ENCODE measurements at regions not wholly inside any gene's neighbourhood (a gene's known extent, or its start where the extent isn't known, plus 50 kb on each side); places are given as distances from the start of the nearest gene placed in this dataset.

DNA sequence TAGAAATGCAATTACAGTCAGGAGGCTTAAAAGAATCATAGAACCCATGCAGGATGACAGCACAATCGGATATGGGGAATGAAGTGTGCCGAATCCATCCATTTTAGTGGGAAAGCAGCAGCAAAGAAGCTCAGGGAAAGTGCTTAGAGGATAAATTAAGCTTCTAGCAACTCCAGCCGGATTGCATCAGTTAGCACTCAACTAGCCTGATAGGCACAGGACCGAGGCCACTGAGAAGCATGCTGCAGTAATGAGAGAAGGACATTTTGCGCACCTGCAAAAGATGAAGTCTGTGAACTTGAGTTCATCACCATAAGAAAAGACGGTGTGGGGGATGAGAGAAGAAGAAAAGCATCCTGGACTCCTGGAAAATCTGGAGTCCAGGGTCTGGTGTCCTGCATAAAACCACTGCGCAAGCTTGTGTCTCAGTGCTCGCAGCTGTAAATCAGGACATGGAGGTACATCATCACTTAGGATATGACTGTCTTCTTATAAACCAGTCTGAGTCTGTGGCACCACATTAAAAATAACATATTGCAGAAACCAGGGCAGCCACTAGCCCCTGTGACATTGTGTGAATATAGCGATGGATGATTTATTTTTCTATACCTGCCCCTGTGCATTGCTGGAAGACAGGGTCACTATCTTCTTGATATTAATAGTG is 665.5 kb upstream of the SOX11 start:
- no peak for DNase-seq

DNA sequence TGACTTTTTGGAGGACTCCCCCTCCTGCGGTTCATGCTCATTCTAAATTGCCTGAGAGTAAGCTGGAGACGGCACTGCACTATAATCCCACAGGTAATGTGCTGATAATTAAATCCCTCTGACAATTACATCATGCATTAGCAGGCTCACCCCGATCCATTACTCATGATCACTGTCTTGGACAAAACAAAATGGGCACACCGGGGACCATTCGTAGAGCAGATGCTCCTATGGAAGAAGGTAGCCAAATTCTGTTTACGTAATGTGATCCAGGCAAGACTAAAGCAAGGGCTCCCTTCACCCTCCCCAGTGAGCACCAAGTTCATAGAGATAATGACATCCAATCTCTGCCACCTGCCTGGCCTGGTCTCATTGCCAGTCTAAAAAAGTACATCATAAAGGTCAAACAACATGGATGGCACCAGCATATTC is 657.1 kb upstream of the SOX11 start:
- no peak for DNase-seq

DNA sequence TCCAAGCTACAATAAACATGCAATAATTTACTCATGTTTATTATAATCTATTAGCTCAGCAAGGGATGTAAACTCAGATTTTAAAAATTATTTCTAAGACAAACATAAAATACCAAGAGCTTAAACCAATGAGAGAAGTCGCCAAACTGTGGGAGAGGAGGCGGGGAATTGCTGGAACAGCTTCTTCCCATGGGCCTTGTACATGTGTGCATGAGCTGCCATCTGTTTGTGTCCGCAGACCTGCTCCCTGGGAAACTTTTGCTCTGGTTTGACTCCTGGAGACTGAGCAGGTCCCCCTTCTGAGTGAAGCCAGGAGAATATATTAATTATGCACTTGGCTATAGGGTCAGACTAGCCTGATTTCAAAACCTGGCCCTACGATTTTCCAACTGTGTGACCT is 655.9 kb upstream of the SOX11 start:
- no peak for DNase-seq

DNA sequence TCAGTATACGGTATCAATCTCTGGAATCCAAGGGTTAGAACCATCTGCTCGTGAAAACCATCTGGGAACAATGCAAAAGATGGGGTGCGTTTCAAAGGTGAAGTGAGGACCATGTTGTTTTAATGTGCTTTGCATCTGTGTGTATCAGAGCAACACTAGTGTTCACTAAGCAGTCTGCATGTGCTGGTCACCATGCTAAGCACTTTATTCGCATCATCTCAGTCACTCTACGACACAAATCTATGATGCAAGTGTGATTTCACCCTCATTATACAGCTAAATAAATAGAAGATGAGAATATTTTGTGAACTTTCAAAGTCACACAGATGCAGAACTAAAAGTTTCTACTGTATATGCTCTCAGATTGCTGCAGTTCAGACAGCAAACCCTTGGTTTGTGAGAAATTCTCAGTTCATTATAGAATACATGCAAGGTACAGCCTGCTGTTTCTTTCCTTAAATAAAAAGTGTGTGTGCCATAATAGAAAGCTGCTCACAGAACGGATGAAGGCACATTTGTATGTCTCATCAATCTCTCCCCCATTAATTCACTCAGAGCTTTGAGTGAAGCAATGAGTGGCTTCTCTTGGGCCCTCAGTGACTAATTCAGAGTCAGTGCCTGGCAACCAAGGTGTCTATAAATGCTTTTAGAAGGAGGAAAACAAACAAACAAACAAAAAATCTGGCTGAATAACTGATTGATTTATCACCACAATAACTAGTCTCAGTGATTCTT is 652.8 kb upstream of the SOX11 start:
- no peak for DNase-seq

DNA sequence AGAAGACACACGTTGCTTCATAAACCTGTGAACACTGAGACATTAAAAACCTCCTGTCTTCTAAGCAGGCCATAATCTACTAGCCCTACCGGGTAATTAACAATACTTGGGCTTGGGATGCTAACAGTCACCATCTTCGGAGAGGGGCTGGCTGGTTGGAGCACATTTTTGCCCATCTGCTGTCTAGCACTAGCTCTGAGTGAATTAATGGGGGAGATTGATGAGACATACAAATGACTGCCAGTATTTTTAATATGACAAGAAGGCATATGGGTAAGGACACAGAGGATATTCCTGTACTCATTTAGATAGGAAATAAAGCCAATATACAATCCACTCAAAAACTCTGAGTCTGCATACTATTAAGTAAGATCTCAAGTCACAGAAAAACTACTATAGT is 651.6 kb upstream of the SOX11 start:
- no peak for DNase-seq

DNA sequence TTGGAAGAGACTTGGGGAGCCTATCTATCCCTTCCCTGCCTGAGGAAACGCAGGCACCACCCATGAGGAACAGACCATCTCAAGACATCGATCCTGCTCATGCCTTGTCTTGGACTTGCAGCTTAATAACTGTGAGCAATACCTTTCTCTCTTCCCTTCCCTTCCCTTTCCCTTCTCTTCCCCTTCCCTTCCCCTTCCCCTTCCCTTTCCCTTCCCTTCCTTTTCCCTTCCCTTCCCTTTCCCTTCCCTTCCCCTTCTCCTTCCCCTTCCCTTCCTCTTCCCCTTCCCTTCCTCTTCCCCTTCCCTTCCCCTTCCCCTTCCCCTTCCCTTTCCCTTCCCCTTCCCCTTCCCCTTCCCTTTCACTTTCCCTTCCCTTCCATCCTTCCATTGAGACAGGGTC is 650.7 kb upstream of the SOX11 start:
- DNase-seq = no peak

DNA sequence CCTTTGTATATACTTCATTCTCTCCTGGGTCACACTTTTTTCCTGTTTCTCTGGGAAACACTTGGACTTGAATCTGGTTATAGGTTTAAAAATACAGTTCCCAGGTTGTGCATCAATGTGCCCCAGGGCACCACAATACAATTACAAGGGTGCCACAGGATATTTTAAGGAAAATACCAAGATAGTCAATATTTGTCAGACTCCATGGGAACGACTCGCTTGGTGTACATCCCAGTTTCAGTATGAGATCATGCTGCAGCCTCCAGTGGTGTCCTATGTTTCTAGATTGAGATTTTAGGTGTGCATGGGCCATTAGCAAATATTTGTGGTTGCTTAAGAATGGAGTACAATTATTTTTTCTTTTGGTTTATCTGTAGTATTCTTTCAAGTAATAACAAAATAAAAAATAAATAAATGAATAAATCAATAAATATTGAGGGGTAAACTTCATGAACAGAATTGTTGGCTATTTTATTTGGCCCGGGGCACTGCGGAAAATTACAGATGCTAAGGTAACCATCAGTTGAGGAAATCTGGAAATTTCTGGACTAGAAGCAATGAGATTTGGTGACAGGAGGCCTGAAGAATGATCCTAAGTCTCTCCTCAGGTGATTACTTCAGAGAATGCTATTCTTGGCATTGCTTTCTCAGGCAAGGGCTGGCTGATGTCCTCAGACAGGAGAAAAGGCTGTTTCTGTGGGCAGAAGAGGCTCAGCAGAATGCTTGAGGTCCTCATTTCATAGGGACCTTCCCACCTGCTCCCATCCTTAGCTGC is 649.3 kb upstream of the SOX11 start:
- no peak for DNase-seq

DNA sequence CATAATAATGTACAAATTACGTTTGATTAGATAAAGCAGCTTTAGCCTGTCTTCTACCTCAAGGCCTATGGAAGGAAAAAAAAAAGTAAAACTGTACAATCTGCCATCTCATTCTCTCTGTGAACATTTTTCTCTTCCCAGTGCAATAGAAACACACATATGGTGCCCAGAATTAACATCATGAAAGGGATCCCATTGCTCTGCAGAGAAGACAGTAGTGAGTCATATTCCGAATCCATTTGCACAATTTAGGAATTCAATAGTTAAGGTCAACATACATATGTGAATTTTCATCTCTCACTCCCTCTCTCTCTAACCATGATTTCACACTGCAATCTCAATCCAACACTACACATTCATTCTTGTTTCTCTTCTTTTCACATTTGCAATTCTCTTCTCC is 640.9 kb upstream of the SOX11 start:
- no peak for DNase-seq

DNA sequence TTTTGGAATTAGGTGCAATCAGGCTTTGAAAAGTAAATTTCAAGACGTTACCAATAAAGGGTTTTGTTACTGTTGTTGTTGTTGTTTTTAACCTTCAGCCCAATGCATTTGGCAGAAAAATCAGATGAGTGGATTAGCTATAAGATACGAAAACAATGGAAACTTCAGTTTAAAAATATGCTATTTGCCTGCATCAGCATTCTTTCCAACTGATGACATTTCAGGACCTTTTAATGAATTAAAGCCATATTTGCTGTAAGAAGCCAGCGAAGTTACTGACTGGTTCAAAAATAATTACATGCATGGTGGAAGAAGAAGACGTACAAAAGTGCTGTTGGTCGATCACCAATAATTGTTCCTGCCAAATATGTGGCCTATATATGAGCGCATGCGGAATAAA is 639.3 kb upstream of the SOX11 start:
- DNase-seq = no peak

DNA sequence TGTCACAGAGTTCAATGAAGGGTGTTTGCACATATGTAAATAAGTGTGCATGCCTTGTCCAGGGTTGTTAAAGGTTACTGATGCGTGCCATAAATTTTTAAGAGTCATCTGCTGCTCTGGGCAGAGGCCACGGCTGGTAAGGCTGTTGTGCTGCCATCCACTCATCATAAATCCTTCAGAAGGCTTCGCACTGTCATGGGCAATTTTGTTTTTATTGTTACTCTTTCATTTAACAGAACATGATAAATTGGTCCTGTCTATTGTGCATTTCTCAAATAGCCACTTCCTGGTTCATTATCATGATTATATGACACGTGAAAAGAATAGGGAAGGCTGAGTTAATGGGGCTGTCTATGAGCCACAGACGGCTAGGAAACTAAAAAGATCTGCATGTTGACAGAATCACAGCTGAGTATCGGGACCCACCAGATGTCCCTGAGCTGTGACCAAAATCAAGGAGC is 634.3 kb upstream of the SOX11 start:
- no peak for DNase-seq

DNA sequence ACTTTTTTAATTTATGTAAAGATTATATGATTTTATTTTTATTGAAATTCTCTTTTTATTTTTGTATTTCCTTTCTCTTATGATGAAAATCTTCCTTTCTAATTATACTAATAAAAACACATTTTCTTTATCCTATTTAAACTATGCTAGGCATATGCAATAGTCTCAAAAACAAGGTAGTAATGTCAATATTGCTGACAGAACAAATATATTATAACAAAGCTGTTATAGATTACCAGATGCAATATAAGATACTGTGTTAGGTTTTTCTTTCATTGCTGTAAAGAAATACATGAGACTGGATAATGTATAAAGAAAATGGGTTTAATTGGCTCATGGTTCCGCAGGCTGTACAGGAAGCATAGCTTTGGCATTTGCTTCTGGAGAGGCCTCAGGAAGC is 631.2 kb upstream of the SOX11 start:
- DNase-seq = no peak

DNA sequence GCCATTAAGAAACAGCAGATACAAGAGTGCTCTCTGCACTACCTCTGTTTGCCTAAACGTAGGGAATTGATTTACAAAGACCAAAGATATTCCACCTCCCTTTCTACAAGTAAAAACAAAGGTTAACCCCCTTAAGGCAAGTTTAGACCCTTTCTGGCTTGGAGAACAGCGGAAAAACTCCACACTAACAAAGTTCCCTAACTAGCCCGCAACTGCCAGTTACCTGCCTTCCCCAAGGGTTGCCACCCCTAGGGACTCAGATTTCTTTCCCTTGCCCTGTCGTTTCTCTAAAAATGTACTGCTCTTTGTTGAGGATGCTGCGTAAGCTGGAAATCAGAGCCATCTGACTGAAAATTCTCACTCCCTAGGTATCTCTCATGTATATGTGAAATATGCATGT is 627.5 kb upstream of the SOX11 start:
- no peak for DNase-seq

DNA sequence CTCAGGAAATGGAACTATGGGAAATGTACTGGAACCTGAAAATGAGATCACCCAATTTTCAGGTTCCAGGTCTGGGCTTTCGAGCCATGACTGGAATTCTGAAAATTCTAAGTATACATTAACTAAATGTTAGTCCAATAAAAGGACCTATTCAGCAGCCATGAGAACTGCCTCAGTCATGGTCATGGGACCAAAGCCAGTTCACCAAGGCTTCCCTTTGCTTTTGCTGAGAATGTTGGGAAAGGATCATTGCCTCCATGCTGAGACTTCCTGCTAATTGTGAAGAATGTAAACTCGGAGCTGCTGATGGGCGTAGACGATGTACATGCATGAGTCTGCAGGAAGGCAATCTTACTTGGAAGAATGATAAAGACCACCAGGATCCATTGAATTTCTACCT is 624.4 kb upstream of the SOX11 start:
- DNase-seq = no peak

DNA sequence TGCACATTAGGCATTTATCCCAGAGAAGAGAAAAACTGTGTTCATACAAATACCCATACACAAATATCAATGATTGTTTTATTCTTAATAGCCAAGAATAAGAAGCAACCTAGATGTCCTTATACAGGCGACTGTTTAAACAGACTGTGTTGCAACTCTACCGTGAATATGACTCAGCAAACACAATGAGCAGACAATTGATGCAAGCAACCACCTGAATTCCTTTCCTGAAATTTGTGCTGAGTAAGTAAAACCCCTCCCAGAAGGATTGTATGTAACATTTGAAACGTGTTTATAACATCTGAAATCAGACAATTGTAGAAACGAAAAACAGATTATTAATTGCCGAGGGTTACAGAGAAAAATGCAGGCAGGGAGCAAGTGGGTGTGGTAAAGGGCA is 621.9 kb upstream of the SOX11 start:
- DNase-seq = no peak

DNA sequence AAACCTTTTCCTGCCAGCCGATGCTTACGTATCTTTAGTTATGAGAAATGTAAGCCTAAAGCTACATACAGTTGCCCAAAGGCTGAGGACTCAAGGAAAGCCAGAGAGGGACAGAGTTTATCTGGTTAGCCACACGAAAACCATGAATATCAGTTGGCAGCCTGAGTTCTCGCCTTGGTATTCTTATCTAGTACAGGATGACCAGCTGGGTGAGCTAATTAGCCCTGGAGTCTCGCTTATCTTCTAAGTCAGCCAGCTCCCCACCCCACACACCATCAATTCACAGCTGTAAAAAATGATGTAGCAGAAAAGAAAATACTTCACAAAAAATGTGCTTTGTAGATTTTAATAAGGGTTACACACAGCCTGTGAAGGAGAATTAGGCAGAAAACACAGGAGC is 617.5 kb upstream of the SOX11 start:
- no peak for DNase-seq

DNA sequence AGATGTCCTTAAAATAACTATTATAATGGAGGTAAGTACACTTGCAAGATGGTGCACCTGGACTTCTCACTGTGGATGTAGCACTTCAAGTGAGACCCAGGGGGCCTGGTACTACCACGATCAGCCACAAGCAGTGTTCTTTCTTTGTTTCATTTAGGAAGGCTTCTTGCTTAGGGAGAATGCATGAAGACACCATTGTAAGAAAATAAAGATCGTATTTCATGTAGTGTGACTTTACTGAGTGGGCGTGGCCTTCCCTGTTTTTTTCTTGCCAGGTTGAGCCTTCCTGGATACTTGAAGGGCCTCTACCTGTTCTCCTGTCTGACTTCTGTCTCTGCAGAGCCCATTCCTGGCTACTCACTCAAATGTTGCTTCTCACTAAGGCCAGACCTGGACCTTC is 615.6 kb upstream of the SOX11 start:
- no peak for DNase-seq

DNA sequence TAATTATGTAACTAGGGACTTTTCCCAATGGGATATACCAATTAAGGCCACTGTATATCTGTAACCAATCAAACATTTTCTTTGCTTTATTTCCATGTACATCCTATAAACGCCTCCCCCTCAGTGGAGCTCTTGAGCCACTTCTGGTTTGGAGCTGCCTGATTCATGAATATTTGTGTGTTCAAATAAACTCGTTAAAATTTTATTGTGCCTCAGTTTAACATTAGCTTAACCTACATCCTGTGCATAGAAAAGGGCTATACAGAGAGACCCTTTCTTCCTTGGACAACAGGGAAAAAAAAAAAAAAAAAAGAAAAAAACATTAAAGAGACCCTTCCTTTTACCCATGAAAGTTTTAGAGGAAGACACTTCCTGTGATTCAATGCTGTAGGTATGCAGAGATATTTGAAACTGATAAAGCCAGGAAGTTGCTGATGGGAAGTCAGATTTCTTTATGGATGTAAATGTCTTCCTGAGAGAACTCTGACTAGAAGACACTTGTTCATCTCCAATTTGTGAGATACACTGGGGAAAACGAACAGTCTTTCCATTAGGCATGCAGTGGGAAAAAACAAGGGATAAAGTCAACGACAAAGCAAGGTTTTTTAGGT is 614.6 kb upstream of the SOX11 start:
- no peak for DNase-seq

DNA sequence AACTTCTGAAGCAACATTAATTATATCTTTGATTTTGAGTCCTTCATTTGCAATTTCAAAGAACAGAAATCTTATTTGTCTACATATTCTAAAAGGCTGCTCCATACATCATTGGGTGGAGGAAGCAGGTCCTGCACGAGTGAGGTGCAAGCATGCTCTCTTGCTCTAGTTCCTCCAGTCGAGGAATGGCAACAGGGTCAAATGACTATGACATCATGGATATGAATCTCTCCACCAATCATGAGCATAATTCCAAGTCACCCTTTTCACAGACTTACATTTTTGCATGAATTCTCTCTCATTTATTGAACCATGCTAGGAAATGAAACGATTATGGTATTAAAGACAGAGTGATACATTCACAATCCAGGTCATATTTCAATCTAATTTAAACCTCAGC is 608.8 kb upstream of the SOX11 start:
- DNase-seq = no peak

DNA sequence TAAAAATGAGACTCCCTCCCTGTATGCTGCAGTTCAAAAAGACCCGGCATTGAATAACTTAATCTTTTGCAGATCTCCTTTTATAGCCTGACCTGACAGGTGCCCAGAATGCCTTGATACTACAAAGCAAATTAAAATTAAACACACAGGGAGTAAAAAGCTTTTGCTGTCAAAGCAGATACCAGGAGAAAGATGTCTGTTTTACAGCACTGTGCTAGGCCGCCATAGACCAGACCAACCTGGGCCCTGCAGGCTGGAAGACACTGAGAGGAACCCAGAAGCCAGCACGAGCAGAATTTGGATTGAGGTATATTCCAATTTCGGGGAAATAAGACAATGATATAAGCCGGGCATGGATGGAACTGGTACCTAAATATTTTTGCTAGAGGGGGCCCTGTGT is 602.8 kb upstream of the SOX11 start:
- no peak for DNase-seq

DNA sequence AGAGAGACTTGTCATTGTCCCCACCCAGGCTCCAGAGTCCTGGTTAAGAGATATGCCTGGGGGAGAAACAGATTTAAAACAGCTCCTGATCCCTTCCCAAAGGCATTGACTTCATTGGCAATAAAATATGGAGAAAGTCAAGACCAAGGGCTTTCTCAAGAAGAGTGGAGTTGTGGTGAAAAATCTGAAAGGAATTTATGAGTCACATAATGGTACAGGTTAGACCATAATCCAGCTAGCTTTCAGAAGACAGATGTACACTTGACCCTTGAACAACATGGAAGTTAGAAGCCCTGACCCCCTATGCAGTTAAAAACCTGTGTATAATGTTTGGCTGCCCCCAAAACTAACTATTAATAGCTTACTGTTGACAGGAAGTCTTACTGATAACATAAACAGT is 599.1 kb upstream of the SOX11 start:
- DNase-seq = no peak

DNA sequence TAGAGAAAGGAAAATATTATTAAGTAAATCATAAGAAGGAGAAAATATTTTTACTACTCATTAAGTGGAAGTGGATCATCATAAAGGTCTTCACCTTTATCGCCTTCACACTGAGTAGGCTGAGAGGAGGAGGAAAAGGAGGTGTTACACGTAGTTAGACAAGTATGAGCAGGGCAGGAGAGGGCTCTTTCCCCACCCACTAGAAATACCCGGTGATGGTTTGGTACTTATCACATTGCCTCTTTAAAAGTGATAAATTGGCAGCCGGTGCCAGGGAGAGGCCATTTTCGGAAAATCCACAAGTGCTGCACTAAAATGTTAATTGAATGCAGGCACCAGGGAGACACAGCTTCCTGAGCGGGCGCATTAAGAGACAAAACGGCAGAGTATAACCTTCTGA is 598.7 kb upstream of the SOX11 start:
- no peak for DNase-seq

DNA sequence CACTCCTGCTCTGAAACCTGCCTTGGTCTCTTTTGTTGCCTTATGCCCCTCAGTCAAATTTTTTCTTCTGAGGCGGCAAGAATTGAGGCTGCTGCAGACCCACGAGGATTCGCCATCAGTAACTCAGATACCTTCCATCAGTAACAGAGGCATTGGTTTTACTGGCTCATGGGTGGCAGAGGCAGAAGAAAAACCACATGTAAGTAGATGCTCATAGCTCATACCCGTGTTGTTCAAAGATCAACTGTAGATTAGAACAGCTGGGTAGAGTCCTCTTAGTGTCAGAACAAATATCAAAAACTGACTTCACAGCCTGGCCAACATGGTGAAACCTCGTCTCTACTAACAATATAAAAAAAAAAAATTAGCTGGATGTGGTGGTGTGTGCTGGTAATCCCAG is 598.0 kb upstream of the SOX11 start:
- DNase-seq = no peak

DNA sequence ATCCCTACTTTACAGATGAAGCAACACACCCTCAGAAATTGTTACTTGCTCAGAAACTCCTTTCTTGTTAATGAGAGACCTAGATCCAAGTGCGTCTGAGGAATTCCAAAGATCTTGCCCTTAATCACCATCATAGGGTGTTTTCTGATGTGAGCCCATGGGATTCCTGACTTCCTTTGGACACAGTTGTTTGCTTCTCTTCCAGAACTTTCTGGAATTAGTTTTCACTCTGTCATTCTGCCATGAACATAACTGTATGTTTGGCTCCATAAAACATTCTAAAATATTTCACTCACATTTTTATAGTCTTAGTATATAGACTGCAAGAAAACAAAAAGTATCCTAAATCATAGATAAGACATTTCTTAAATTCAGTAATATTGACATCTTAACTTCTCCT is 593.9 kb upstream of the SOX11 start:
- DNase-seq = no peak

DNA sequence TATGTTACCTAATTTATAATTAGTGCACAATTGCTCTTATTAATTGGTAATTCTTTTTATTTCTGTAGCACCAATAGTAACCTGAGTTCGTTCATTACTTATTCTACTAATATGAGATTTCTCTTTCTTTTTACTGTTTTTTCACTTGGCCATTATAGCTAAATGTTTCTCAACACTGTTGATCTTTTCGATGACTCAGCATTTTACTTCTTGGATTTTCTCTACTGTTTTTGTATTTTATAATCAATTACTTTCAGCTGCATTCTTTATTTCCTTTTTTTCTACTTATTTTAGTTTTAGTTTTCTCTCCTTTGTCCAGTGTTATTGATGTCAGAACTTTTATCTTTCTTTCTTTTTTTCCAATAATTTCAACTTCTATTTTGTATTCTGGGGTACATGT is 589.4 kb upstream of the SOX11 start:
- DNase-seq = no peak
